ENCODE measurements at regions not wholly inside any gene's neighbourhood (a gene's known extent, or its start where the extent isn't known, plus 50 kb on each side); places are given as distances from the start of the nearest gene placed in this dataset.

GRCh38 chr1:209008586-209008985, 574.9 kb upstream of the CAMK1G start:
- no peaks in the 10 kb centered on the region for H3K4me1 ChIP-seq (ENCODE audit: insufficient read depth)
- no peaks in the 10 kb centered on the region for H3K27me3 ChIP-seq
- no peaks in the 10 kb centered on the region for H3K9me3 ChIP-seq
- H3K4me3 ChIP-seq, result no peak overlapping the region
- no peak overlapping the region for H3K27ac ChIP-seq
- DNase-seq, result no peak
- WGBS, 3 donors, result 95 to 98% (median 98%) methylated on average over 1 of the region's 1 CpG
- intact Hi-C loops (cut with DNase I), result no loop called here
- TF ChIP-seq POLR2A (IDR thresholded peaks at IDR 0.05), result no peak
- TF ChIP-seq CTCF (IDR thresholded peaks at IDR 0.05), result no peak
- TF ChIP-seq EP300 (IDR thresholded peaks at IDR 0.05), result no peak
- H3K36me3 ChIP-seq, result no peaks in the 10 kb centered on the region

- TF ChIP-seq CTCF (IDR thresholded peaks at IDR 0.05) (no peak), POLR2A (IDR thresholded peaks at IDR 0.05) (no peak), EP300 (IDR thresholded peaks at IDR 0.05) (no peak)
- DNase-seq, result no peak
- intact Hi-C loops (cut with DNase I), result no loop called here
- Histone ChIP-seq H3K27me3 (no peaks in the 10 kb centered on the region), H3K4me1 (ENCODE audit: insufficient read depth) (no peaks in the 10 kb centered on the region), H3K9me3 (no peaks in the 10 kb centered on the region), H3K27ac (no peak overlapping the region), H3K4me3 (no peak overlapping the region), H3K36me3 (no peaks in the 10 kb centered on the region)
- 25 to 65% (median 26%) methylated on average over 6 of the region's 6 CpGs for WGBS, 3 donors
Measured at GRCh38 chr1:209010475-209011230, 572.9 kb upstream of the CAMK1G start.

GRCh38 chr1:209012443-209013196, 570.9 kb upstream of the CAMK1G start:
- Histone ChIP-seq H3K27ac (no peak overlapping the region), H3K27me3 (no peaks in the 10 kb centered on the region), H3K9me3 (no peaks in the 10 kb centered on the region), H3K36me3 (no peaks in the 10 kb centered on the region), H3K4me3 (no peak overlapping the region), H3K4me1 (ENCODE audit: insufficient read depth) (no peaks in the 10 kb centered on the region)
- WGBS, 3 donors, result 84 to 88% (median 86%) methylated on average over 6 of the region's 6 CpGs
- no peak for TF ChIP-seq POLR2A (IDR thresholded peaks at IDR 0.05)
- TF ChIP-seq EP300 (IDR thresholded peaks at IDR 0.05), result no peak
- TF ChIP-seq CTCF (IDR thresholded peaks at IDR 0.05), result no peak
- intact Hi-C loops (cut with DNase I), result no loop called here
- DNase-seq, result no peak

- H3K36me3 ChIP-seq, result no peaks in the 10 kb centered on the region
- H3K9me3 ChIP-seq, result no peaks in the 10 kb centered on the region
- H3K27ac ChIP-seq, result no peak overlapping the region
- no peak for DNase-seq
- H3K4me3 ChIP-seq, result no peak overlapping the region
- intact Hi-C loops (cut with DNase I), result no loop called here
- no peaks in the 10 kb centered on the region for H3K27me3 ChIP-seq
- H3K4me1 ChIP-seq (ENCODE audit: insufficient read depth), result no peaks in the 10 kb centered on the region
- TF ChIP-seq CTCF (IDR thresholded peaks at IDR 0.05) (no peak), POLR2A (IDR thresholded peaks at IDR 0.05) (no peak), EP300 (IDR thresholded peaks at IDR 0.05) (no peak)
Measured at GRCh38 chr1:209015092-209015491, 568.4 kb upstream of the CAMK1G start.
